COR-L47 (cell line): ENCODE measurements at regions not wholly inside any gene's neighbourhood (a gene's known extent, or its start where the extent isn't known, plus 50 kb on each side); places are given as distances from the start of the nearest gene placed in this dataset.
"Not testable (repeated sequence)": the region's sequence is repeated elsewhere in the genome, so short reads cannot be mapped to it uniquely, and the experiment has no call there.

Experiments used
- DNase-seq: peaks from one replicate; lab custom pipeline; 2025; lab: John Stamatoyannopoulos, UW

GRCh38 chr14:105636935-105637334, 110.6 kb downstream of the TMEM121 start:
- no peak for DNase-seq

DNA sequence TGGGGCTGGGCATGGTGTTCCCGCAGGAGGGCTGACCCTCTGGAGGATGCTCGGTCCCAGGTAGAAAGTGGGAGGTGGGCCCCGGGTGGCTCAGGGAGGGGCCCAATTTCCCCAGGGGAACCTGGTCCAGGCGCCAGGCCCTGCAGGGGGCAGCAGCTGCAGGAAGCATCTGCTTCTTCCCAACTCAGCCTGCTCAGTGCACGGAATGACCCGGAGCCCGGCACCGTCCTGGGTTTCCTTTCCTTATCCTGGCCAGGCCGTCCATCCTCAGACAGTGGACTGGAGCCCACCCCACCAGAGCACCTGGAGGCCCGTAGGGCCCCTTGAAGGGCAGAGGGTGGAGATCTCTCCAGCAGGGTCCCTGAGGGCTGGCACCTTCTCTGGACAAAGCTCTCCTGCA, 111.0 kb downstream of the TMEM121 start:
- not testable (repeated sequence) for DNase-seq

GRCh38 chr14:105639969-105640931, 113.9 kb downstream of the TMEM121 start:
- DNase-seq = not testable (repeated sequence)

- DNase-seq = no peak
These were observed 114.9 kb downstream of the TMEM121 start for GRCh38 chr14:105641075-105641937.

GRCh38 chr14:105641951-105642350, 115.6 kb downstream of the TMEM121 start:
- DNase-seq = not testable (repeated sequence)

- DNase-seq = not testable (repeated sequence)
These were observed 116.1 kb downstream of the TMEM121 start for GRCh38 chr14:105642486-105642885.

GRCh38 chr14:105643406-105644052, 117.1 kb downstream of the TMEM121 start:
- not testable (repeated sequence) for DNase-seq

DNA sequence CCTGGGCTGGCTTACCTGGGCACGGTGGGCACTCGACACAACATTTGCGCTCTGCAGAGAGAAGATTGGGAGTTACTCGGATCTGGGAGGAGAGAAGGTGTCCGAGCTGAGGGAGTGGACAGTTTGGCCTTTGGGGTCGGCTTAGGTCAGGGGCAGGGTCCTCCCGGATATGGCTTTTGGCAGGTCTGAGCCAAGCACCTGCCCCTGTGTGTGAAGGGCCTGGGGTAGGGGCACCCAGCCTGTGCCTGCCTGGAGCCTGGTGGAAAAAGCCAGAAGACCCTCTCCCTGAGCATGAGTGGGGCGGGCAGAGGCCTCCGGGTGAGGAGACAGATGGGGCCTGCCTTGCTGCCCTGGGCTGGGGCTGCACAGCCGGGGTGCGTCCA, 117.7 kb downstream of the TMEM121 start:
- DNase-seq = not testable (repeated sequence)

DNA sequence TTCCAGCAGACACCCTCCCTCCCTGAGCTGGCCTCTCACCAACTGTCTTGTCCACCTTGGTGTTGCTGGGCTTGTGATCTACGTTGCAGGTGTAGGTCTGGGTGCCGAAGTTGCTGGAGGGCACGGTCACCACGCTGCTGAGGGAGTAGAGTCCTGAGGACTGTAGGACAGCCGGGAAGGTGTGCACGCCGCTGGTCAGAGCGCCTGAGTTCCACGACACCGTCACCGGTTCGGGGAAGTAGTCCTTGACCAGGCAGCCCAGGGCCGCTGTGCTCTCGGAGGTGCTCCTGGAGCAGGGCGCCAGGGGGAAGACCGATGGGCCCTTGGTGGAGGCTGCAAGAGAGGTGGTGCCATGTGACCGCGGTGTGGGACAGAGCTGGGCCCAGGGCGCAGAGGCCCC, 118.1 kb downstream of the TMEM121 start:
- not testable (repeated sequence) for DNase-seq

DNA sequence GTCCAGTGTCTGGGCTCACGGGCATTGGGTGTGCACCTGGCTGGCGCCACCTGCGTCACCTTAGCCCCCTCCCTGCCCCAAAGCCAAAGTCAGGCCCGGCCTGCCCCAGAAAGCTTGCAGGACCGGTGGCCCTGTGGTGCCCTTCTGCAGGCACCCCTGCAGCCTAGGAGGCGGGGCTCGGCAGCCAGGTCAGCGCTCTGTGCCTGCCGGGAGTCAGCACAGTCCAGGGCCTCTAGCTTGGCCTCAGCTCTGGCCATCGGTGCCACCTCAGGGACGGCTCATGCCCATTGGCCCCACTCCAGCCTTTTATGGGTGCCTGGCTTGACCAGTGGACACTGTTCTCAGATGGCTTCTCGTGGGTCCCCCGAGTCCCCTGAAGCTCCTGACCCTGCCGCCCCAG, 118.5 kb downstream of the TMEM121 start:
- DNase-seq = not testable (repeated sequence)

GRCh38 chr14:105645389-105645788, 119.0 kb downstream of the TMEM121 start:
- DNase-seq = not testable (repeated sequence)

GRCh38 chr14:105646175-105646574, 119.8 kb downstream of the TMEM121 start:
- DNase-seq = no peak

DNA sequence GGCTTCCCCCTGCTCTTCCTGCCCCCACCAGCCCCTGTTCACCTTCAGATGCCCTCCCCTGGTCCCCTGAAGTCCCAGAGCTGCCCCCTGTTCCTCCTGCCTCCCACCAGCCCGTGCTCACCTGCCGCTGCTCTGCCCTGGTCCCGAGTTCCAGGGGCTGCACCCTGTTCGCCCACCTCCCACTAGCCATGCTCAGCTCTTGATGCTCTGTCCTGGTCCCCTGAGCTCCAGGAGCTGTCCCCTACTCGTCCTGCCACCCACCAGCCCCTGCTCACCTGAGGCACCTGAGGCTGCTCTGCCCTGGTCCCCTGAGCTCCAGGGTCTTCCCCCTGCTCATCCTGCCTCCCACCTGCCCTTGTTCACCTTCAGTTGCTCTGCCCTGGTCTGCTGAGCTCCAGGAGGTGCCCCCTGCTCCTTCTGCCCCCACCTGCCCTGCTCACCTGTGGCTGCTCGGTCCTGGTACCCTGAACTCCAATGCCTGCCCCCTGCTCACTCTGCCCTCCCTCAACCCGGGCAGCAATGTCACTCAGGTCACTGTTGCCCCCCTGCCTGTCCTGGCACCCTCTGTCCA, 120.4 kb downstream of the TMEM121 start:
- not testable (repeated sequence) for DNase-seq

- not testable (repeated sequence) for DNase-seq
These were observed 121.0 kb downstream of the TMEM121 start for GRCh38 chr14:105647426-105647783.

DNA sequence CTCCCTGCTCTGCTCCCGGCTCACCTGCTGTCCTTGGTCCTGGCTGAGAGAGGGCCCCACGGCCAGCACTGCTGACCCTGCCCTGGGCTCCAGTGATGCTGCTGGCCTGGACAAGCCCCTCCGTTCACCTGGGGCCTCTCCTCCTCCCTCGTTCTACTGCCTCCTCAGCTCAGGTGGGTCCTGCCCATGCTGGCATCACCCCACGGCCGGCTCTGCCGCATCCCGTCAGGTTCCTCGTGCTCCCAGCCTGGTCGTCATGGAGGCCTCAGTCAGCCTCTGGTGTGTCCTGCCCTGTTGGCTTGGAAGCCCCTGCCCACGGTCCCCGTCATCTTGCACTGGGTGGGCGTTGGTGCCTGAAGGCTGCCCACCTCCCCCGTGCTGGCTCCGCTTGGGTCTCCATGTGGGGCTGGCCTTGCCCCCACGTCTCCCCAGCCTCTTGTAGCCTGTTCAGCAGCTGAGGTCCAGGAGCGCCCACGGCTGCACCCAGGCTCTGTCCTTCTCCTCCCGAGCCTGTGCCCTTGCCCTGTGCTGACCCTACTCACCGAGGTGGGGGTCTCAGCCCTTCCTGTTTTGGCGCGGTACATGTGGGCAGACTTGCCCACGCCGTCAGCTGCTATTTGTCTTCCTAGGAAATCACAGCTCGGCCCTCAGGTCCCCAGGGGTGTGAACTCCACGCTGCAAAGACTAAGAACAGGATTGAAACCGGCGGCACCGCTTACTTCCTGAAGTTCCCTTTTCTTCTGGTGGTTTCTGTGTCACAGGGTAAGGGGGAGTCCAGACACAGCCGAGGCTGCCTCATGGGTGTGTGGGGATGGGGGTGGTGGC, 121.6 kb downstream of the TMEM121 start:
- DNase-seq = no peak

DNA sequence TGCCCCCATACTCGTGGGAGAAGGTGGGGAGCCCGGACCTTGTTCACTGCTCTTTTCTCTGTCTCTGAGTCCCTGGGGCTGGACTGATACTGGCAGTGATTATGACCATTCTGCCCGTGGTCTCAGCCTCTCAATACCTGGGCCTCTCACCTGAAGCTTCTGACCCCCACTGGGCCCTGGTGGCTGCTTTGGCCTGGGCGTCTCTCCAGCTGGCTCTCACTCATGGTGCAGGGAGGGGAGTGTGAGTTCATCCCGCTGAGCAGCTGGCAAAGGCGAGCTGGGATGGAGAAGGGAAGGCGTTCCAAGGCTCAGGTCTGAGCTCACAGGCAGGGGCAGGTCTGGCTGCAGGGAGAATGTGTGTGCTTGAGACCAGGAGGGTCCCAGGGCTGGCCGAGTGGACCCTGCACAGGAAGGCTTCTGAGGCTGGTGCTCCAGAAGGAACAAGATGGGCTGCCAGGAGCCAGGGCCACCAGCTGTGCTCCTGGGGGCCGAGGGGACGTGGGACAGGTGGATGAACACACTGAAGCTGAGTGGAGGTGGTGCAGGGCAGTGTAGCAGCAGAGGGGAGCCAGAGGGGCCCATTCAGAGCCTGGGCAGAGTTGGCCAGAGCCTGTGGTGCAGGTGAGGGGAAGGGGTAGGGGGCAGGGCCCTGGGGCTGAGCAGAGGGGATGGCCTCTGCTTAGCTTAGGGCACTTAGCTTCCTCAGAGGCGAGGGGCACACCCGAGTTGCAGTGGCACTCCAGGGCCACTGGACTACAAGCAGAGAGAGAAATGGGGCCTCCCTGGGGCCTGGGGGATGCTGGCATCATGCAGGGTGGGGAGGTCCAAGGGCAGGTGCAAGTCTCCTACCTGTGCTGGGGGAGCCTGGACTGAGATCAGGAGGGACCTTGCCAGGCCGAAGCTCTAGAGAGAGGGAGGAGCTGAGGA, 122.5 kb downstream of the TMEM121 start:
- DNase-seq = not testable (repeated sequence)

DNA sequence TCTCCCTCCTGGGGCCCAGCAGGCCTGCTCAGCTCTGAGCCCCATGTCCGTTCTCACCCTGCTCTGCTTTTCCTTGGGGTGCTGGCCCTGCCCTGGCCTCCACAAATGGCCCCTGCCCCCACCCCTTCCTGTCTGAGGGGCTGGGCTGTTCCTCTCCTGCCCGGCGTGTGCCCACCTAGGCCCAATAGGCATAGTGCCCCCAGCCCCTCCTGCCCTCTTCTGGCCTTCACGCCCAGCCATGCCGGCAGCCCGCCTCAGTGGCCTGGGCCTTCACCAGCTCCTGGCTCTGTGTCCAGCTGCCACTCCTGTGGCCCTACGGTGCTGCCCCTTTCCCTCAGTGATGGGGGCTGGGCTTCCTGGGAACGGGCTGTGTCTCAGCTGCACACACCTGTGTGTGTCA, 125.9 kb downstream of the TMEM121 start:
- DNase-seq = not testable (repeated sequence)

GRCh38 chr14:105653921-105654320, 127.5 kb downstream of the TMEM121 start:
- not testable (repeated sequence) for DNase-seq

DNA sequence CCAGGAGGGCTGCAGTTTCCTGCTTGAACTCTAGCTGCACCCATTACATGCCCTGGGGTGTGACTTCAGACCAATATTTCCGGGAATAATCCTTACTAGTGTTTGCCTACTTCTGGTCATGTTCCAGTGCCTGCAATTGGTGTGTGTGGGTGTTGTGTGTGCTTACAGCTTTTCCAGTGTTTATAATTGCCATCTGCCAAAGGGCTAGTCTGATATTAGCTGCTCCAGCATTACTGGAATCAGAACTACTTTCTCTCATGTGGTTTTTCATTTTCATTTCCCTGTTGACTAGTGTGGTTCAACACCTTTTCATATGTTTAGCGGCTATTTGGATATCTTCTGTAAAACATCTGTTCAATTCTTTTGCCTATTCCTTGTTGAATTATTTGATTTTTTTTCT, 132.9 kb downstream of the TMEM121 start:
- not testable (repeated sequence) for DNase-seq
